ENCODE measurements at regions not wholly inside any gene's neighbourhood (a gene's known extent, or its start where the extent isn't known, plus 50 kb on each side); places are given as distances from the start of the nearest gene placed in this dataset.
"Not testable (repeated sequence)": the region's sequence is repeated elsewhere in the genome, so short reads cannot be mapped to it uniquely, and the experiment has no call there.

- H3K4me1 ChIP-seq (ENCODE audit: control insufficient read depth, extremely low read depth, insufficient read depth, low read length); BruUV-seq (replicated peaks); H3K79me2 ChIP-seq (ENCODE audit: control insufficient read depth, insufficient read depth, low read length); intact Hi-C loops (cut with micrococcal nuclease); H2AFZ ChIP-seq (ENCODE audit: low read depth, low read length); H3K27ac ChIP-seq (ENCODE audit: insufficient read depth, low read depth, low read length); H3K9me3 ChIP-seq (replicated peaks; ENCODE audit: control insufficient read depth, insufficient read depth, low read length); CTCF ChIA-PET; POLR2A ChIA-PET; DNase-seq (ENCODE audit: low read depth, low spot score); dilution Hi-C loops (cut with MboI; ENCODE audit: extremely low pct_ligation_motif_present, low sequenced_read_pairs); H3K36me3 ChIP-seq (ENCODE audit: control insufficient read depth in 2 of 2, extremely low read depth in 1 of 2, insufficient read depth in 2 of 2, low read length in 2 of 2); H4K20me1 ChIP-seq (replicated peaks; ENCODE audit: control insufficient read depth, extremely low read depth, insufficient read depth, low read length); H3K4me3 ChIP-seq (replicated peaks in 1 of 3; ENCODE audit: insufficient read depth in 1 of 3, low read depth in 1 of 3, low read length in 3 of 3); H3K4me2 ChIP-seq (ENCODE audit: insufficient read depth, low read length); H3K9me1 ChIP-seq (replicated peaks; ENCODE audit: control insufficient read depth, extremely low read depth, insufficient read depth, low read length); H3K9ac ChIP-seq (replicated peaks; ENCODE audit: extremely low read depth, insufficient read depth, low read length); H3K27me3 ChIP-seq (ENCODE audit: control insufficient read depth in 2 of 2, insufficient read depth in 2 of 2, low read length in 2 of 2): not testable (repeated sequence)
- peak; percentile 24 for FAIRE-seq
Observed at GRCh38 chr2:91765018-91765754, 3073.7 kb downstream of the RPIA start.

GRCh38 chr2:91766349-91767048, 3075.0 kb downstream of the RPIA start:
- H3K9ac ChIP-seq (replicated peaks; ENCODE audit: extremely low read depth, insufficient read depth, low read length); H3K4me2 ChIP-seq (ENCODE audit: insufficient read depth, low read length); intact Hi-C loops (cut with micrococcal nuclease); H3K79me2 ChIP-seq (ENCODE audit: control insufficient read depth, insufficient read depth, low read length); H3K9me3 ChIP-seq (replicated peaks; ENCODE audit: control insufficient read depth, insufficient read depth, low read length); BruUV-seq (replicated peaks); POLR2A ChIA-PET; H3K9me1 ChIP-seq (replicated peaks; ENCODE audit: control insufficient read depth, extremely low read depth, insufficient read depth, low read length); H4K20me1 ChIP-seq (replicated peaks; ENCODE audit: control insufficient read depth, extremely low read depth, insufficient read depth, low read length); H3K4me3 ChIP-seq (replicated peaks in 1 of 3; ENCODE audit: insufficient read depth in 1 of 3, low read depth in 1 of 3, low read length in 3 of 3); H3K27me3 ChIP-seq (ENCODE audit: control insufficient read depth in 2 of 2, insufficient read depth in 2 of 2, low read length in 2 of 2); H3K36me3 ChIP-seq (ENCODE audit: control insufficient read depth in 2 of 2, extremely low read depth in 1 of 2, insufficient read depth in 2 of 2, low read length in 2 of 2); dilution Hi-C loops (cut with MboI; ENCODE audit: extremely low pct_ligation_motif_present, low sequenced_read_pairs); H3K4me1 ChIP-seq (ENCODE audit: control insufficient read depth, extremely low read depth, insufficient read depth, low read length); H2AFZ ChIP-seq (ENCODE audit: low read depth, low read length); CTCF ChIA-PET: not testable (repeated sequence)
- peak; percentile 65 for TF ChIP-seq FOS (IDR thresholded peaks at IDR 0.05; ENCODE audit: borderline replicate concordance, insufficient read depth, low read length)
- TF ChIP-seq JUN (IDR thresholded peaks at IDR 0.05; ENCODE audit: borderline replicate concordance, insufficient read depth, insufficient read length, low read depth) = peak; percentile 68
- DNase-seq (ENCODE audit: low read depth, low spot score) (peak; percentile 76), FAIRE-seq (peak; percentile 99)
- peak overlapping the region; percentile 51 for H3K27ac ChIP-seq (ENCODE audit: insufficient read depth, low read depth, low read length)

- H3K36me3 ChIP-seq (ENCODE audit: control insufficient read depth in 2 of 2, extremely low read depth in 1 of 2, insufficient read depth in 2 of 2, low read length in 2 of 2); H3K79me2 ChIP-seq (ENCODE audit: control insufficient read depth, insufficient read depth, low read length); H3K9ac ChIP-seq (replicated peaks; ENCODE audit: extremely low read depth, insufficient read depth, low read length); DNase-seq (ENCODE audit: low read depth, low spot score); H3K4me3 ChIP-seq (replicated peaks in 1 of 3; ENCODE audit: insufficient read depth in 1 of 3, low read depth in 1 of 3, low read length in 3 of 3); H3K9me3 ChIP-seq (replicated peaks; ENCODE audit: control insufficient read depth, insufficient read depth, low read length); H2AFZ ChIP-seq (ENCODE audit: low read depth, low read length); intact Hi-C loops (cut with micrococcal nuclease); POLR2A ChIA-PET; dilution Hi-C loops (cut with MboI; ENCODE audit: extremely low pct_ligation_motif_present, low sequenced_read_pairs); FAIRE-seq; H3K4me1 ChIP-seq (ENCODE audit: control insufficient read depth, extremely low read depth, insufficient read depth, low read length); H3K27me3 ChIP-seq (ENCODE audit: control insufficient read depth in 2 of 2, insufficient read depth in 2 of 2, low read length in 2 of 2); H4K20me1 ChIP-seq (replicated peaks; ENCODE audit: control insufficient read depth, extremely low read depth, insufficient read depth, low read length); H3K4me2 ChIP-seq (ENCODE audit: insufficient read depth, low read length); CTCF ChIA-PET; H3K9me1 ChIP-seq (replicated peaks; ENCODE audit: control insufficient read depth, extremely low read depth, insufficient read depth, low read length): not testable (repeated sequence)
- BruUV-seq (replicated peaks) = TSS peak; percentile 24
- peak overlapping the region; percentile 58 for H3K27ac ChIP-seq (ENCODE audit: insufficient read depth, low read depth, low read length)
Observed at GRCh38 chr2:91768301-91768700, 3076.8 kb downstream of the RPIA start.

- H3K9me1 ChIP-seq (replicated peaks; ENCODE audit: control insufficient read depth, extremely low read depth, insufficient read depth, low read length); H3K9ac ChIP-seq (replicated peaks; ENCODE audit: extremely low read depth, insufficient read depth, low read length); dilution Hi-C loops (cut with MboI; ENCODE audit: extremely low pct_ligation_motif_present, low sequenced_read_pairs); POLR2A ChIA-PET; H3K27ac ChIP-seq (ENCODE audit: insufficient read depth, low read depth, low read length); H3K27me3 ChIP-seq (ENCODE audit: control insufficient read depth in 2 of 2, insufficient read depth in 2 of 2, low read length in 2 of 2); CTCF ChIA-PET; intact Hi-C loops (cut with micrococcal nuclease); H3K4me1 ChIP-seq (ENCODE audit: control insufficient read depth, extremely low read depth, insufficient read depth, low read length); H4K20me1 ChIP-seq (replicated peaks; ENCODE audit: control insufficient read depth, extremely low read depth, insufficient read depth, low read length); H3K9me3 ChIP-seq (replicated peaks; ENCODE audit: control insufficient read depth, insufficient read depth, low read length); H3K36me3 ChIP-seq (ENCODE audit: control insufficient read depth in 2 of 2, extremely low read depth in 1 of 2, insufficient read depth in 2 of 2, low read length in 2 of 2); FAIRE-seq; H3K4me2 ChIP-seq (ENCODE audit: insufficient read depth, low read length); H3K4me3 ChIP-seq (replicated peaks in 1 of 3; ENCODE audit: insufficient read depth in 1 of 3, low read depth in 1 of 3, low read length in 3 of 3); H2AFZ ChIP-seq (ENCODE audit: low read depth, low read length); BruUV-seq (replicated peaks); DNase-seq (ENCODE audit: low read depth, low spot score); H3K79me2 ChIP-seq (ENCODE audit: control insufficient read depth, insufficient read depth, low read length): not testable (repeated sequence)
Observed at GRCh38 chr2:91768997-91769396, 3077.5 kb downstream of the RPIA start.
